GM20000 (cell line): ENCODE measurements at regions not wholly inside any gene's neighbourhood (a gene's known extent, or its start where the extent isn't known, plus 50 kb on each side); places are given as distances from the start of the nearest gene placed in this dataset.

Experiments
- DNase-seq: peaks from one replicate; pipeline ENCODE4 v3.0.0; 2012; ENCODE audit warnings: low spot score
- CTCF ChIP-seq: IDR thresholded peaks from 2 replicates; pipeline ENCODE4 v1.5.1; 2012; ENCODE audit warnings: mild to moderate bottlenecking, control low read depth; ENCODE audit errors: extremely low read depth, missing control alignments

- DNase-seq, result no peak
- TF ChIP-seq CTCF, result no peak
These were observed 67.7 kb upstream of the AJAP1 start for GRCh38 chr1:4586611-4587160.

- no peak for TF ChIP-seq CTCF
- no peak for DNase-seq
These were observed 66.7 kb upstream of the AJAP1 start for GRCh38 chr1:4587721-4588120.

- TF ChIP-seq CTCF, result no peak
- no peak for DNase-seq
These were observed 63.7 kb upstream of the AJAP1 start for GRCh38 chr1:4590756-4591155.

- no peak for TF ChIP-seq CTCF
These were observed 62.5 kb upstream of the AJAP1 start for GRCh38 chr1:4591926-4592325.

GRCh38 chr1:4593106-4593505 lies 61.3 kb upstream of the AJAP1 start:
- TF ChIP-seq CTCF, result no peak
- DNase-seq, result no peak

More at GRCh38 chr1:4591926-4592325, 62.5 kb upstream of the AJAP1 start:
- no peak for DNase-seq

GRCh38 chr1:4594286-4594991 lies 60.0 kb upstream of the AJAP1 start:
- no peak for TF ChIP-seq CTCF
- DNase-seq, result no peak

GRCh38 chr1:4595341-4596225 lies 58.8 kb upstream of the AJAP1 start:
- no peak for TF ChIP-seq CTCF
- no peak for DNase-seq
